Naive thymus-derived CD4-positive, alpha-beta T cell (primary cell): ENCODE measurements at regions not wholly inside any gene's neighbourhood (a gene's known extent, or its start where the extent isn't known, plus 50 kb on each side); places are given as distances from the start of the nearest gene placed in this dataset.

Experiments
- ATAC-seq: fragments of 150-1000 bp; cut with Tn5 transposase; 2 replicates; pipeline ENCODE4 v1.10.0; 2021; ENCODE audit warnings: mild to moderate bottlenecking, moderate library complexity
- CTCF ChIA-PET: fragments of 350-600 bp; sonication (Branson Sonifier 250); formaldehyde crosslinking; loops from one replicate; lab custom pipeline; 2021; ENCODE audit warnings: antibody characterized with exemption; lab: Charles Lee
- POLR2A ChIA-PET: fragments of 350-600 bp; sonication (Branson Sonifier 250); formaldehyde crosslinking; loops from one replicate; lab custom pipeline; 2021; ENCODE audit warnings: antibody characterized with exemption, inconsistent platforms; lab: Charles Lee
- DNase-seq, 9 donors: peaks; one replicate each; pipeline versions ENCODE4 v3.0.0 to v3.0.0-alpha.2; 2020 to 2022; ENCODE audit warnings: mixed read lengths in 1 of 9
- H3K27ac ChIP-seq: one replicate; pipeline ENCODE4 v1.7.0; 2013; ENCODE audit warnings: mild to moderate bottlenecking, low read depth, low read length, moderate library complexity
- H3K27me3 ChIP-seq, 2 donors: one replicate each; pipeline ENCODE4 v1.7.0; 2013; ENCODE audit warnings: low read length in 2 of 2, mild to moderate bottlenecking in 2 of 2, moderate library complexity in 2 of 2; ENCODE audit not compliant: control insufficient read depth in 2 of 2, insufficient read depth in 2 of 2
- H3K36me3 ChIP-seq, 3 experiments: 1 replicate in 2 of 3; 2 replicates in 1 of 3; pipeline ENCODE4 v1.7.0; 2013; ENCODE audit warnings: low read length in 3 of 3, mild to moderate bottlenecking in 3 of 3, moderate library complexity in 1 of 3; ENCODE audit not compliant: insufficient read depth in 3 of 3, control insufficient read depth in 2 of 3
- H3K4me1 ChIP-seq, 2 donors: one replicate each; pipeline ENCODE4 v1.7.0; 2013; ENCODE audit warnings: low read length in 2 of 2, mild to moderate bottlenecking in 2 of 2, moderate library complexity in 1 of 2; ENCODE audit not compliant: control insufficient read depth in 2 of 2, insufficient read depth in 2 of 2
- H3K4me3 ChIP-seq: 2 replicates; pipeline ENCODE4 v1.7.0; 2013; ENCODE audit warnings: mild to moderate bottlenecking, low read length
- H3K9me3 ChIP-seq, 3 experiments: 1 replicate in 2 of 3; 2 replicates in 1 of 3; pipeline ENCODE4 v1.7.0; 2013; ENCODE audit warnings: low read length in 3 of 3; ENCODE audit not compliant: control insufficient read depth in 2 of 3
- H3K27ac Mint-ChIP-seq, 9 donors: one replicate each; pipeline ENCODE4 v1.8.0; 2020 to 2022; ENCODE audit warnings: mixed read lengths in 9 of 9, mild to moderate bottlenecking in 8 of 9, moderate library complexity in 5 of 9, inconsistent platforms in 2 of 9
- H3K27me3 Mint-ChIP-seq, 5 donors: one replicate each; pipeline ENCODE4 v1.8.0; 2021 to 2022; ENCODE audit warnings: mixed read lengths in 5 of 5, mild to moderate bottlenecking in 1 of 5
- H3K36me3 Mint-ChIP-seq, 5 donors: one replicate each; pipeline ENCODE4 v1.8.0; 2020 to 2022; ENCODE audit warnings: mixed read lengths in 5 of 5, mild to moderate bottlenecking in 3 of 5, inconsistent platforms in 1 of 5
- H3K4me1 Mint-ChIP-seq, 7 donors: one replicate each; pipeline ENCODE4 v1.8.0; 2020 to 2022; ENCODE audit warnings: mixed read lengths in 7 of 7, mild to moderate bottlenecking in 3 of 7, inconsistent platforms in 1 of 7
- H3K4me3 Mint-ChIP-seq, 10 donors: one replicate each; pipeline ENCODE4 v1.8.0; 2020 to 2022; ENCODE audit warnings: mild to moderate bottlenecking in 10 of 10, mixed read lengths in 10 of 10, moderate library complexity in 6 of 10, inconsistent platforms in 2 of 10
- H3K9me3 Mint-ChIP-seq, 11 donors: one replicate each; pipeline ENCODE4 v1.8.0; 2020 to 2022; ENCODE audit warnings: mixed read lengths in 11 of 11, mild to moderate bottlenecking in 4 of 11, inconsistent platforms in 1 of 11, moderate library complexity in 1 of 11
- intact Hi-C, 2 donors: fragments of 100-400 bp; cut with micrococcal nuclease; formaldehyde crosslinking; loops; one replicate each; pipeline ENCODE4 v1.15.1; 2023

DNA sequence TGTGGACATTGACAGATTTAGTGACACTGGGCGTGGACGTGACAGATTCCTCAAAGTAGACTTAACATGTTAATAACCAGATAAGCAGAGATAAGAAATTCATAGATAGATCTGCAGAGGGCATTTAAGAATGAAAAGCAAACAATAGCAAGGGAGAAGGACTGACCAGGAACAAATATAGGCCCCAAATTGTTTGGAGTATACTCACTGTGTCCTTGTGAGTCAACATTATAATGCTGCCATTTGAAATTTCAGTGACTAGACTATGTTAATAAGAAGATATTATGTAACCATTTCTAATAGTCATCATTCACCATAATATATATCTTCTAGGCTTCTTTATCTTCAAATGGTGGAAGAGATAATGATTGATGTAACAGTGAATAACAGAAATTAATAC lies 78.1 kb upstream of the SLC38A11 start:
- Mint-ChIP-seq H3K9me3 (no peaks in the 10 kb centered on the region), H3K4me3 (no peak overlapping the region), H3K36me3 (no peaks in the 10 kb centered on the region), H3K4me1 (no peaks in the 10 kb centered on the region), H3K27me3 (peaks cover 0 to 5% (median 0%) of the 10 kb centered on the region in 5 donors), H3K27ac (no peak overlapping the region)
- intact Hi-C loops, result no loop called here
- Histone ChIP-seq H3K4me3 (no peak overlapping the region), H3K27me3 (no peaks in the 10 kb centered on the region), H3K27ac (no peak overlapping the region), H3K36me3 (no peaks in the 10 kb centered on the region), H3K9me3 (no peaks in the 10 kb centered on the region), H3K4me1 (no peaks in the 10 kb centered on the region)
- ChIA-PET CTCF (interaction anchor here (0.5 kb wide), 1 partner anchor 41 kb away, joined by 3 read pairs; no protein-coding TSS in a partner anchor), POLR2A (no interaction called here)
- DNase-seq (no peak), ATAC-seq (no peak)

- CTCF ChIA-PET, result interaction anchor here (0.5 kb wide), 1 partner anchor 606 kb away, joined by 3 read pairs; no protein-coding TSS in a partner anchor
These were observed 77.2 kb upstream of the SLC38A11 start for GRCh38 chr2:165032559-165032958.

GRCh38 chr2:165024199-165024598 lies 68.9 kb upstream of the SLC38A11 start:
- Mint-ChIP-seq H3K27me3 (peaks cover 0 to 24% (median 16%) of the 10 kb centered on the region in 5 donors), H3K4me3 (no peak overlapping the region), H3K27ac (no peak overlapping the region), H3K4me1 (peaks cover 0 to 5% (median 0%) of the 10 kb centered on the region in 7 donors), H3K9me3 (peaks cover 0 to 12% (median 2%) of the 10 kb centered on the region in 11 donors), H3K36me3 (peaks cover 0 to 3% (median 0%) of the 10 kb centered on the region in 5 donors)
- no peaks in the 10 kb centered on the region for H3K9me3 ChIP-seq
- no peaks in the 10 kb centered on the region for H3K4me1 ChIP-seq
- no peak overlapping the region for H3K4me3 ChIP-seq
- DNase-seq (no peak), ATAC-seq (no peak)
- H3K27ac ChIP-seq, result no peak overlapping the region
- intact Hi-C loops, result no loop called here
- no peaks in the 10 kb centered on the region for H3K36me3 ChIP-seq
- POLR2A ChIA-PET, result no interaction called here
- no peaks in the 10 kb centered on the region for H3K27me3 ChIP-seq
- CTCF ChIA-PET, result no interaction called here

More at GRCh38 chr2:165032559-165032958, 77.2 kb upstream of the SLC38A11 start:
- intact Hi-C loops, result no loop called here
- ATAC-seq (no peak), DNase-seq (no peak)
- H3K4me1 ChIP-seq, result no peaks in the 10 kb centered on the region
- H3K27ac ChIP-seq, result no peak overlapping the region
- no peaks in the 10 kb centered on the region for H3K27me3 ChIP-seq
- Mint-ChIP-seq H3K4me3 (no peak overlapping the region), H3K36me3 (no peaks in the 10 kb centered on the region), H3K27ac (no peak overlapping the region), H3K27me3 (peaks cover 0 to 5% (median 0%) of the 10 kb centered on the region in 5 donors), H3K4me1 (no peaks in the 10 kb centered on the region), H3K9me3 (no peaks in the 10 kb centered on the region)
- no peaks in the 10 kb centered on the region for H3K36me3 ChIP-seq
- no peaks in the 10 kb centered on the region for H3K9me3 ChIP-seq
- no peak overlapping the region for H3K4me3 ChIP-seq
- POLR2A ChIA-PET, result no interaction called here

- Histone ChIP-seq H3K4me3 (no peak overlapping the region), H3K27me3 (no peaks in the 10 kb centered on the region), H3K4me1 (no peaks in the 10 kb centered on the region), H3K27ac (no peak overlapping the region), H3K36me3 (no peaks in the 10 kb centered on the region), H3K9me3 (no peaks in the 10 kb centered on the region)
- peaks cover 0 to 33% (median 16%) of the 10 kb centered on the region in 5 donors for H3K27me3 Mint-ChIP-seq
- intact Hi-C loops, result no loop called here
- H3K9me3 Mint-ChIP-seq, result peaks cover 0 to 12% (median 2%) of the 10 kb centered on the region in 11 donors
- peaks cover 0 to 5% (median 0%) of the 10 kb centered on the region in 7 donors for H3K4me1 Mint-ChIP-seq
- ChIA-PET CTCF (no interaction called here), POLR2A (no interaction called here)
- DNase-seq, result no peak
- H3K4me3 Mint-ChIP-seq, result no peak overlapping the region
- H3K36me3 Mint-ChIP-seq, result peaks cover 0 to 3% (median 0%) of the 10 kb centered on the region in 5 donors
- no peak overlapping the region for H3K27ac Mint-ChIP-seq
- ATAC-seq, result no peak
These were observed 67.5 kb upstream of the SLC38A11 start for GRCh38 chr2:165022781-165023180.

DNA sequence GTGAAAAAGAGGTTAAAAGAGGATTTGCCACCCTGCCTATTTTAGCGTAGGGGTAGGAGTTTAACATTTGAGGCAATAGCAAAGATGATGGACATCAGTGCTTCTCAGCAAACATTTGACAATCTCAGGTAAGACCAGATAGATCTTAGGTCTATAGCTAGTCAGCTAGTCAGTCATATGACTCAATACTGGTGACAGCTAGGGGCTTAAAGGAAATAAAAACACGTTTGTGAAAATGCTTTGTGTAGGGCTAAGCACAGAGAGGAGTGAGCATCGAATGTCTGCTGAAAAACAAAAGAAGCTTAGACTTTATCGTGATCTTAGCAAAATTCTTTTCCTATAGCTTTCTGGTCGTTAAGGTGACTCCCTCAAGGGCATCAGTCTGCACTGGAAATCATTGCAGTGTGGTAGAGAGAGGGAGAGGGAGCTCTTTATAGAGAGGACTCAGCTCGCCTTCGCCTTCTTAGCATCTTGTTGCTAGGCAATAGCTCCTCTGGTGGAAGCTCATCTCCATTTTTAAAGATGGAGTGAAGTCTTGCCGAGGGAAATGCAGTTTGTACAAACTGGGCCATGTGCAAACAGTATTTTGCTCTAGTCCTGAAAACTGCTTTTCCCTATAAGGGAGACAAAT lies 62.8 kb upstream of the SLC38A11 start:
- Mint-ChIP-seq H3K27me3 (peaks cover 0 to 33% (median 13%) of the 10 kb centered on the region in 5 donors), H3K9me3 (peaks cover 0 to 4% (median 0%) of the 10 kb centered on the region in 11 donors), H3K36me3 (peaks cover 0 to 3% (median 0%) of the 10 kb centered on the region in 5 donors), H3K4me1 (peaks cover 0 to 5% (median 0%) of the 10 kb centered on the region in 7 donors), H3K4me3 (no peak overlapping the region), H3K27ac (no peak overlapping the region)
- Histone ChIP-seq H3K36me3 (no peaks in the 10 kb centered on the region), H3K9me3 (no peaks in the 10 kb centered on the region), H3K27me3 (no peaks in the 10 kb centered on the region), H3K27ac (no peak overlapping the region), H3K4me3 (no peak overlapping the region), H3K4me1 (no peaks in the 10 kb centered on the region)
- ATAC-seq, result no peak
- POLR2A ChIA-PET, result no interaction called here
- no peak for DNase-seq
- CTCF ChIA-PET, result no interaction called here
- intact Hi-C loops, result loop anchor here (5.0 to 10.0 kb wide), 5 partner anchors 184 to 377 kb away; partner anchors contain the start of gene SCN3A (in 2 of the 2)

DNA sequence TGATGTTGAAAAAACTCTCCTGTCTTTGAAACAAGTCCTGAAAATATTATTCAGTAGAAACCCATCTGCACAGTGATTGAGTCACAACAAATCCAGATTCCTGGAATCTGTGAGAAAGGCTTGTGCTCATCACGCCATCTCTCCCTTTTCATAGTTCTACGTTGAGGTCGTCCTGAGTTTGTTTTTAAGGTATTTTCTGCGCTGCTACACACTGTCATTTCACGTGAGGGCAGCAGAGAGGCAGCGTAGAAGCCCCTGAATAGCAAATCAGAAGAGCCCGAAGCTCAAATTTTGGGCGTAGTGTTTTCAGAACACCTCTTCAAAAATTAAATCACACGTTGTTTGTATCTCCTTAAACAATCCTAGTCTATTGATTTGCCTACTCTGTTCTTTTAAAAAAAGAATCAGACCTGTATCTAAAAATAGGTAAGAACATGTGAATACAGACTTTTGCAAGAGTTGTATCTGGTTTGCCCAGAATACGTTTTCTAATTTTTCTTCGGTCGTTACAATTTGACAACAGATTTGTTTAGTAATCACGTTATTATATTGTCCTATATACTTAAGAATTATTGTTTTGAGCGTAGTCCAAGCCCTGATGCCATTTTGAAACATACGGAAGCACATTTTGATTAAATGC lies 61.6 kb upstream of the SLC38A11 start:
- Histone ChIP-seq H3K27me3 (no peaks in the 10 kb centered on the region), H3K9me3 (no peaks in the 10 kb centered on the region), H3K27ac (no peak overlapping the region), H3K4me3 (no peak overlapping the region), H3K36me3 (no peaks in the 10 kb centered on the region), H3K4me1 (no peaks in the 10 kb centered on the region)
- Mint-ChIP-seq H3K9me3 (peaks cover 0 to 4% (median 0%) of the 10 kb centered on the region in 11 donors), H3K27me3 (peaks cover 0 to 27% (median 8%) of the 10 kb centered on the region in 5 donors), H3K4me3 (no peak overlapping the region), H3K36me3 (peaks cover 0 to 3% (median 0%) of the 10 kb centered on the region in 5 donors), H3K4me1 (peaks cover 0 to 5% (median 0%) of the 10 kb centered on the region in 7 donors), H3K27ac (no peak overlapping the region)
- DNase-seq (peak in 3 of 9 donors; percentile 17 to 29 (median 17)), ATAC-seq (peak; percentile 72)
- CTCF ChIA-PET, result interaction anchor here (0.7 kb wide), 1 partner anchor 52 kb away, joined by 3 read pairs; no protein-coding TSS in a partner anchor
- intact Hi-C loops, result loop anchor here (5.0 to 10.0 kb wide), 5 partner anchors 185 to 378 kb away; partner anchors contain the start of gene SCN3A (in 2 of the 2)
- POLR2A ChIA-PET, result no interaction called here
